GM12872 (cell line): ENCODE measurements at regions not wholly inside any gene's neighbourhood (a gene's known extent, or its start where the extent isn't known, plus 50 kb on each side); places are given as distances from the start of the nearest gene placed in this dataset.

Experiments used
- CTCF ChIP-seq: IDR thresholded peaks from 3 replicates; pipeline ENCODE4 v1.5.1; 2011; ENCODE audit warnings: low read depth, mild to moderate bottlenecking, low read length, moderate library complexity; ENCODE audit not compliant: insufficient read depth

GRCh38 chr4:171602638-171603355 is 210.4 kb upstream of the GALNTL6 start:
- no peak for TF ChIP-seq CTCF

GRCh38 chr4:171601091-171601490 is 212.1 kb upstream of the GALNTL6 start:
- TF ChIP-seq CTCF: no peak

- TF ChIP-seq CTCF: no peak
Observed at GRCh38 chr4:171599628-171600027, 213.6 kb upstream of the GALNTL6 start.

GRCh38 chr4:171594293-171594692 is 218.9 kb upstream of the GALNTL6 start:
- TF ChIP-seq CTCF: no peak

- TF ChIP-seq CTCF: no peak
Observed at GRCh38 chr4:171590716-171591115, 222.5 kb upstream of the GALNTL6 start.

- no peak for TF ChIP-seq CTCF
Observed at GRCh38 chr4:171588764-171589163, 224.4 kb upstream of the GALNTL6 start.

GRCh38 chr4:171588051-171588545 is 225.1 kb upstream of the GALNTL6 start:
- no peak for TF ChIP-seq CTCF
